ENCODE measurements at regions not wholly inside any gene's neighbourhood (a gene's known extent, or its start where the extent isn't known, plus 50 kb on each side); places are given as distances from the start of the nearest gene placed in this dataset.

- DNase-seq (ENCODE audit: low spot score): no peak
- TF ChIP-seq, protein P1, sequence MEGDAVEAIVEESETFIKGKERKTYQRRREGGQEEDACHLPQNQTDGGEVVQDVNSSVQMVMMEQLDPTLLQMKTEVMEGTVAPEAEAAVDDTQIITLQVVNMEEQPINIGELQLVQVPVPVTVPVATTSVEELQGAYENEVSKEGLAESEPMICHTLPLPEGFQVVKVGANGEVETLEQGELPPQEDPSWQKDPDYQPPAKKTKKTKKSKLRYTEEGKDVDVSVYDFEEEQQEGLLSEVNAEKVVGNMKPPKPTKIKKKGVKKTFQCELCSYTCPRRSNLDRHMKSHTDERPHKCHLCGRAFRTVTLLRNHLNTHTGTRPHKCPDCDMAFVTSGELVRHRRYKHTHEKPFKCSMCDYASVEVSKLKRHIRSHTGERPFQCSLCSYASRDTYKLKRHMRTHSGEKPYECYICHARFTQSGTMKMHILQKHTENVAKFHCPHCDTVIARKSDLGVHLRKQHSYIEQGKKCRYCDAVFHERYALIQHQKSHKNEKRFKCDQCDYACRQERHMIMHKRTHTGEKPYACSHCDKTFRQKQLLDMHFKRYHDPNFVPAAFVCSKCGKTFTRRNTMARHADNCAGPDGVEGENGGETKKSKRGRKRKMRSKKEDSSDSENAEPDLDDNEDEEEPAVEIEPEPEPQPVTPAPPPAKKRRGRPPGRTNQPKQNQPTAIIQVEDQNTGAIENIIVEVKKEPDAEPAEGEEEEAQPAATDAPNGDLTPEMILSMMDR (IDR thresholded peaks at IDR 0.05; ENCODE audit: extremely low read depth, missing control alignments): no peak
Measured at GRCh38 chr1:147850737-147851136, 51.9 kb upstream of the GJA8 start.

DNA sequence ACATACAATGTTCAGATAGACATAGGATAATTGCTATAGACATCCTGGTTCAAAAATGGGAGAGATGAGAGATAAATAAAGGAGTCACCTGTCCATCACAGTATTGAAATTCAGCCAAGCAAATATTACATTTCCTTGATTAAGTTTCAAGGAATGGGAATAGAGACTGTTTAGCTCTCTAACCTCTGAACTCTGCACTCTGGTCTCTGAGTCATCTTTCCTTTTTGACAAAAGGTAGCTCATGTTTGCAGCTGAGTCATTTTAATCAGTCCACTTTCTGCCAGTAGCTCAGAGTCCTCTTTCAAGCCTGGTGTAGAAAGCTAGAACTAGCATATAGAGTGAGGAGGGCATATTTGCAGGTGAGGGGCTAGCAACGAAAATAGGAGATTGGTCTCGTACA is 51.4 kb upstream of the GJA8 start:
- TF ChIP-seq, protein P1 (IDR thresholded peaks at IDR 0.05; ENCODE audit: extremely low read depth, missing control alignments): no peak
- DNase-seq (ENCODE audit: low spot score): no peak

- TF ChIP-seq, protein P1 (IDR thresholded peaks at IDR 0.05; ENCODE audit: extremely low read depth, missing control alignments): no peak
- DNase-seq (ENCODE audit: low spot score): no peak
Measured at GRCh38 chr1:147852706-147853225, 49.8 kb upstream of the GJA8 start.

Data from GM20000 (cell line).